ENCODE measurements at regions not wholly inside any gene's neighbourhood (a gene's known extent, or its start where the extent isn't known, plus 50 kb on each side); places are given as distances from the start of the nearest gene placed in this dataset.

GRCh38 chr2:235378246-235378645, 115.6 kb upstream of the AGAP1 start:
- no peak for TF ChIP-seq CTCF (IDR thresholded peaks at IDR 0.05; ENCODE audit: low read length)
- TF ChIP-seq EZH2 (IDR thresholded peaks at IDR 0.05; ENCODE audit: borderline replicate concordance, low read length): no peak
